ENCODE measurements at regions not wholly inside any gene's neighbourhood (a gene's known extent, or its start where the extent isn't known, plus 50 kb on each side); places are given as distances from the start of the nearest gene placed in this dataset.

- H3K4me1 ChIP-seq (ENCODE audit: insufficient read depth) = peaks cover 7% of the 10 kb centered on the region
- H3K4me2 ChIP-seq (ENCODE audit: unreplicated experiment) = no peak overlapping the region
- TF ChIP-seq EZH2phosphoT487 (IDR thresholded peaks at IDR 0.05; ENCODE audit: insufficient read depth, low read depth) (no peak), EZH2 (IDR thresholded peaks at IDR 0.05; ENCODE audit: insufficient read depth, poor library complexity, severe bottlenecking) (no peak)
- in situ Hi-C loops (cut with MboI) = no loop called here
- H3K79me2 ChIP-seq (ENCODE audit: insufficient read depth) = no peaks in the 10 kb centered on the region
- no peak overlapping the region for H3K9ac ChIP-seq
- H2AFZ ChIP-seq = no peak overlapping the region
- H4K20me1 ChIP-seq (ENCODE audit: insufficient read depth) = no peaks in the 10 kb centered on the region
- no peaks in the 10 kb centered on the region for H3K9me3 ChIP-seq (ENCODE audit: low read depth)
- no peaks in the 10 kb centered on the region for H3K27me3 ChIP-seq (replicated peaks; ENCODE audit: insufficient read depth)
- no peaks in the 10 kb centered on the region for H3K9me2 ChIP-seq (ENCODE audit: insufficient read depth)
- H3K27ac ChIP-seq = no peak overlapping the region
- no peak for DNase-seq
- H3K36me3 ChIP-seq (ENCODE audit: low read depth) = no peaks in the 10 kb centered on the region
- no peak overlapping the region for H3K4me3 ChIP-seq
- 53 to 63% methylated on average over 3 of the region's 3 CpGs for WGBS, 2 experiments (ENCODE audit: low coverage in 1 of 2, low lambda C conversion rate in 2 of 2, missing lambda C conversion rate in 2 of 2)
- peaks cover 12% of the 10 kb centered on the region for H3F3A ChIP-seq (ENCODE audit: insufficient read depth)
Measured at GRCh38 chr3:46119253-46119652, 88.9 kb downstream of the CCR1 start.

- Histone ChIP-seq H3F3A (ENCODE audit: insufficient read depth) (peaks cover 21% of the 10 kb centered on the region), H3K9me3 (ENCODE audit: low read depth) (no peaks in the 10 kb centered on the region), H3K4me1 (ENCODE audit: insufficient read depth) (peaks cover 7% of the 10 kb centered on the region), H4K20me1 (ENCODE audit: insufficient read depth) (no peaks in the 10 kb centered on the region), H3K9ac (no peak overlapping the region), H3K9me2 (ENCODE audit: insufficient read depth) (no peaks in the 10 kb centered on the region), H3K79me2 (ENCODE audit: insufficient read depth) (no peaks in the 10 kb centered on the region), H3K27me3 (replicated peaks; ENCODE audit: insufficient read depth) (no peaks in the 10 kb centered on the region), H3K4me3 (no peak overlapping the region), H3K36me3 (ENCODE audit: low read depth) (no peaks in the 10 kb centered on the region), H3K4me2 (ENCODE audit: unreplicated experiment) (no peak overlapping the region), H2AFZ (no peak overlapping the region), H3K27ac (no peak overlapping the region)
- WGBS, 2 experiments (ENCODE audit: low coverage in 1 of 2, low lambda C conversion rate in 2 of 2, missing lambda C conversion rate in 2 of 2) = 88 to 90% methylated on average over 4 of the region's 4 CpGs
- in situ Hi-C loops (cut with MboI) = no loop called here
- no peak for DNase-seq
- TF ChIP-seq EZH2 (IDR thresholded peaks at IDR 0.05; ENCODE audit: insufficient read depth, poor library complexity, severe bottlenecking) = no peak
- no peak for TF ChIP-seq EZH2phosphoT487 (IDR thresholded peaks at IDR 0.05; ENCODE audit: insufficient read depth, low read depth)
Measured at GRCh38 chr3:46116996-46117395, 89.7 kb upstream of the XCR1 start.

- Histone ChIP-seq H2AFZ (no peak overlapping the region), H3K9ac (no peak overlapping the region), H3K79me2 (ENCODE audit: insufficient read depth) (no peaks in the 10 kb centered on the region), H3K9me3 (ENCODE audit: low read depth) (no peaks in the 10 kb centered on the region), H4K20me1 (ENCODE audit: insufficient read depth) (no peaks in the 10 kb centered on the region), H3K4me2 (ENCODE audit: unreplicated experiment) (no peak overlapping the region), H3K9me2 (ENCODE audit: insufficient read depth) (no peaks in the 10 kb centered on the region), H3K27ac (peak overlapping the region; percentile 35), H3K4me1 (ENCODE audit: insufficient read depth) (peaks cover 7% of the 10 kb centered on the region), H3K27me3 (replicated peaks; ENCODE audit: insufficient read depth) (no peaks in the 10 kb centered on the region), H3K4me3 (no peak overlapping the region), H3F3A (ENCODE audit: insufficient read depth) (peaks cover 21% of the 10 kb centered on the region), H3K36me3 (ENCODE audit: low read depth) (no peaks in the 10 kb centered on the region)
- in situ Hi-C loops (cut with MboI) = no loop called here
- WGBS, 2 experiments (ENCODE audit: low coverage in 1 of 2, low lambda C conversion rate in 2 of 2, missing lambda C conversion rate in 2 of 2) = 0% methylated on average over 1 of the region's 1 CpG
- DNase-seq = peak; percentile 77
- TF ChIP-seq EZH2 (IDR thresholded peaks at IDR 0.05; ENCODE audit: insufficient read depth, poor library complexity, severe bottlenecking) (no peak), EZH2phosphoT487 (IDR thresholded peaks at IDR 0.05; ENCODE audit: insufficient read depth, low read depth) (no peak)
Measured at GRCh38 chr3:46114323-46114988, 87.2 kb upstream of the XCR1 start.

GRCh38 chr3:46113608-46114007 is 86.3 kb upstream of the XCR1 start:
- H3K27me3 ChIP-seq (replicated peaks; ENCODE audit: insufficient read depth) = no peaks in the 10 kb centered on the region
- TF ChIP-seq EZH2phosphoT487 (IDR thresholded peaks at IDR 0.05; ENCODE audit: insufficient read depth, low read depth) = no peak
- TF ChIP-seq EZH2 (IDR thresholded peaks at IDR 0.05; ENCODE audit: insufficient read depth, poor library complexity, severe bottlenecking) = no peak
- no peak for DNase-seq
- no peaks in the 10 kb centered on the region for H4K20me1 ChIP-seq (ENCODE audit: insufficient read depth)
- H3K4me3 ChIP-seq = no peak overlapping the region
- no peak overlapping the region for H3K9ac ChIP-seq
- no peaks in the 10 kb centered on the region for H3K9me3 ChIP-seq (ENCODE audit: low read depth)
- peaks cover 21% of the 10 kb centered on the region for H3F3A ChIP-seq (ENCODE audit: insufficient read depth)
- in situ Hi-C loops (cut with MboI) = no loop called here
- no peak overlapping the region for H3K27ac ChIP-seq
- H3K79me2 ChIP-seq (ENCODE audit: insufficient read depth) = no peaks in the 10 kb centered on the region
- H3K36me3 ChIP-seq (ENCODE audit: low read depth) = no peaks in the 10 kb centered on the region
- H3K4me1 ChIP-seq (ENCODE audit: insufficient read depth) = peaks cover 7% of the 10 kb centered on the region
- no peak overlapping the region for H3K4me2 ChIP-seq (ENCODE audit: unreplicated experiment)
- 91 to 92% methylated on average over 4 of the region's 4 CpGs for WGBS, 2 experiments (ENCODE audit: low coverage in 1 of 2, low lambda C conversion rate in 2 of 2, missing lambda C conversion rate in 2 of 2)
- H2AFZ ChIP-seq = no peak overlapping the region
- no peaks in the 10 kb centered on the region for H3K9me2 ChIP-seq (ENCODE audit: insufficient read depth)
